Epithelial cell of esophagus (primary cell): ENCODE measurements at regions not wholly inside any gene's neighbourhood (a gene's known extent, or its start where the extent isn't known, plus 50 kb on each side); places are given as distances from the start of the nearest gene placed in this dataset.
"Not testable (repeated sequence)": the region's sequence is repeated elsewhere in the genome, so short reads cannot be mapped to it uniquely, and the experiment has no call there.

ENCODE experiments used
- DNase-seq: peaks from one replicate; pipeline ENCODE4 v3.0.0; 2010; ENCODE audit warnings: low read depth
- H3K4me3 ChIP-seq: 2 replicates; pipeline ENCODE4 v1.5.1; 2011; ENCODE audit warnings: mild to moderate bottlenecking, low read length, control low read depth
- CTCF ChIP-seq: IDR thresholded peaks from 2 replicates; pipeline ENCODE4 v1.5.1; 2011; ENCODE audit warnings: low read depth, mild to moderate bottlenecking, low read length, control low read depth, inconsistent platforms; ENCODE audit not compliant: insufficient read depth; ENCODE audit errors: missing control alignments

DNA sequence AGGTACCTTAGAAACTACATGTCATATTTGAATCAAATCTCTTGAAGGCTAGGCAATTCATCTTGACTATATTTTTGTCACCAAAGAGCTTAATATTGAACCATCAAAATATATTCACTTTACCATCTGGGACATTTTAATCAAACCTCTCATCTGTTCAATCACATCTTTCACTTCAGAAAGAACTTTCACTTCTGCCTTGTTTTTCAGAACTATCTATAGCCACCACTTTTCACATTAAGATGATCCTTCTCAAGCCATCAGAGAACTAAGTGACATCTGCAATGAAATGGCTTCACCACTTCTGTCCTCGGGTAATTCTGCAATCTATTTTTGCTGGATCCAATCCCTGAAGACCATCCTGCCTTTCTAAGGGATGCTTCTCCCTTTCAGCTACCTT, 57.8 kb downstream of the OR2B2 start:
- TF ChIP-seq CTCF, result no peak
- DNase-seq, result no peak
- no peak overlapping the region for H3K4me3 ChIP-seq

DNA sequence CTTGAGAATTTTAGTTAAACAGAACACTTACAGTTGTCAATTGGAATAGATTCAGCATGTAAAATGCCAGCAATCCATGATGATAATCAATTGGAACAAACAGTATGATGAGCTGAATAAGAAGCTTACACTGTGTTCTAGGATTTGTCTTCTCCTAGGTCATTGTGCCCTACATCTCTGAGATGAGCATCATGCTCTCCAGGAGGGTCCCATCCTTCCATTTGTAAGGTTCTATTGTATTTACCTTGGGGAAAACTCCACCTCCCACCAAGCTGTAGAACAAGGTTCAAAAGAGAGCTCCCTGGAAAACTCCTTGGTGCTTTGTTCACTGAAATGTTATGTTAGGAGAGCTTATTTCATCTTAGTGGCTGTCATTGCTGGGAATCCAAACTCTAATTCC, 60.8 kb downstream of the OR2B2 start:
- DNase-seq, result no peak
- no peak overlapping the region for H3K4me3 ChIP-seq
- TF ChIP-seq CTCF, result no peak

DNA sequence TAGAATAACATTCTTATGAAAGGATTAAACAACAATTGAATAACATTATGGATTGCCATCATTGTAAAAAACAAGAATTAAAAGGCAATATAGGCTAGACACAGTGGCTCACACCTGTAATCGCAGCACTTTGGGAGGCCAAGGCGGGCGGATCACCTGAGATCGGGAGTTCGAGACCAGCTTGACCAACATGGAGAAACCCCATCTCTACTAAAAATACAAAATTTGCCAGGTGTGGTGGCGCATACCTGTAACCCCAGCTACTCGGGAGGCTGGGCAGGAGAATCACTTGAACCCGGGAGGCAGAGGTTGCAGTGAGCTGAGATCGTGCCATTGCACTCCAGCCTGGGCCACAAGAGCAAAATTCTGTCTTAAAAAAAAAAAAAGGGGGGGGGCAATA, 63.2 kb downstream of the OR2B2 start:
- DNase-seq, H3K4me3 ChIP-seq: not testable (repeated sequence)

DNA sequence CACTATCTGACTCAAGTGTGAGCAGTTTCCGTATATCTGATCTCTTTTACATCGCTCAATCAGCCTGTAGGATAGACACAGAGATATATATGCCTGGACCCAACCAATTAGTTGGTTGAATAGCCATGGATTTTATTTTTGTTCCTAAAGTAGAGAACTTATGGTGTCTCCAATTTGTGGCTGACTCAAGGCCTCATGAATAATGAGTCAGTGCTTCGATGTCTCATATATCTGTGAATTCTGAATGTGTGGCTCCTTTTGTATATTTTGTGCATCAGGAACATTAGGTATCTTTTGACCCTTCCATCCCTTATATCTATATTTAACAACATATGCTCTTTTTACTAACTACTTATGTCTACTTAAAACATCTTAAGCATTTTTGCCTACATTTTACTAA, 64.5 kb downstream of the OR2B2 start:
- TF ChIP-seq CTCF, result no peak
- H3K4me3 ChIP-seq, result no peak overlapping the region
- peak; percentile 53 for DNase-seq

DNA sequence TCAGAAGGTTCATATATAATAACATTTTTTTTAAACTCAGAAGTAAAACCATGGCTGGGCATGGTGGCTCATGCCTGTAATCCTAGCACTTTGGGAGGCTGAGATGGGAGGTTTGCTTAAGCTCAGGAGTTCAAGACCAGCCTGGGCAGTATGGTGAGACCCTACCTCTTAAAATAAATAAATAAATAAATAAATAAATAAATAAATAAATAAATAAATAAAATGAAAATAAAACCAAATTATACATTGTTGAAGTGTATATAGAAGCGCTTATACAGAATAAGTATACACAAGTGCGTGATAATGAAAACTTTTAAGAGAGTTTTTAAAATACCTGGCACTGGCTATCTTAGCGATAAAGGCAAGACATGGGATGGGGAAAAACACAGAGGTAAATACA, 71.6 kb downstream of the OR2B2 start:
- TF ChIP-seq CTCF, result no peak
- no peak for DNase-seq
- H3K4me3 ChIP-seq, result no peak overlapping the region

- TF ChIP-seq CTCF, result no peak
- H3K4me3 ChIP-seq, result peak overlapping the region; percentile 73
- peak; percentile 64 for DNase-seq
Observed at GRCh38 chr6:27839626-27840475, 72.3 kb downstream of the OR2B2 start.

- DNase-seq, result peak; percentile 33
- TF ChIP-seq CTCF, result no peak
- H3K4me3 ChIP-seq, result peak overlapping the region; percentile 73
Observed at GRCh38 chr6:27838945-27839625, 73.1 kb downstream of the OR2B2 start.
